Peyer's patch (tissue), 4 donors: ENCODE measurements at regions not wholly inside any gene's neighbourhood (a gene's known extent, or its start where the extent isn't known, plus 50 kb on each side); places are given as distances from the start of the nearest gene placed in this dataset.

Source experiments
- DNase-seq, 3 donors: peaks; one replicate each; pipeline ENCODE4 v3.0.0-alpha.2; 2017 to 2019
- H3K27ac ChIP-seq, 4 donors: fragments of 200-600 bp; sonication (generic); one replicate each; pipeline ENCODE4 v1.5.1; 2016 to 2019
- H3K27me3 ChIP-seq, 2 donors: fragments of 200-600 bp; sonication (generic); one replicate each; pipeline ENCODE4 v1.5.1; 2019
- H3K36me3 ChIP-seq, 3 donors: fragments of 200-600 bp; sonication (generic); one replicate each; pipeline ENCODE4 v1.5.1; 2016 to 2019
- H3K4me1 ChIP-seq, 4 donors: fragments of 200-600 bp; sonication (generic); one replicate each; pipeline ENCODE4 v1.5.1; 2016 to 2019
- H3K4me3 ChIP-seq, 4 donors: fragments of 200-600 bp; sonication (generic); 1 replicate in 3 of 4; 2 replicates in 1 of 4; pipeline ENCODE4 v1.5.1; 2016 to 2019; ENCODE audit warnings: mild to moderate bottlenecking in 1 of 4
- H3K9me3 ChIP-seq, 4 donors: fragments of 200-600 bp; sonication (generic); one replicate each; pipeline ENCODE4 v1.5.1; 2016 to 2019; ENCODE audit warnings: mild to moderate bottlenecking in 1 of 4
- CTCF ChIP-seq, 6 experiments: fragments of 450-650 bp in 4 of 6; fragments of 200-600 bp in 2 of 6; sonication (generic) in 1 of 6; IDR thresholded peaks; one replicate each; pipeline ENCODE4 v1.5.1; 2017 to 2019; ENCODE audit warnings: antibody characterized with exemption in 6 of 6, mild to moderate bottlenecking in 3 of 6, moderate library complexity in 1 of 6
- POLR2A ChIP-seq, 2 donors: fragments of 450-650 bp; IDR thresholded peaks; one replicate each; pipeline ENCODE4 v1.5.1; 2017; ENCODE audit warnings: antibody characterized with exemption in 2 of 2, mild to moderate bottlenecking in 2 of 2, moderate library complexity in 2 of 2

- Histone ChIP-seq H3K9me3 (no peaks in the 10 kb centered on the region), H3K4me1 (no peaks in the 10 kb centered on the region), H3K27me3 (no peaks in the 10 kb centered on the region), H3K27ac (no peak overlapping the region), H3K4me3 (no peak overlapping the region), H3K36me3 (no peaks in the 10 kb centered on the region)
- no peak for DNase-seq
- no peak for TF ChIP-seq CTCF (IDR thresholded peaks at IDR 0.05)
- no peak for TF ChIP-seq POLR2A (IDR thresholded peaks at IDR 0.05)
Measured at GRCh38 chr15:45849136-45849535, 214.3 kb downstream of the SQOR start.

- Histone ChIP-seq H3K4me3 (no peak overlapping the region), H3K27me3 (no peaks in the 10 kb centered on the region), H3K4me1 (no peaks in the 10 kb centered on the region), H3K36me3 (no peaks in the 10 kb centered on the region), H3K27ac (no peak overlapping the region), H3K9me3 (no peaks in the 10 kb centered on the region)
- no peak for DNase-seq
- TF ChIP-seq POLR2A (IDR thresholded peaks at IDR 0.05) (no peak), CTCF (IDR thresholded peaks at IDR 0.05) (no peak)
Measured at GRCh38 chr15:45854455-45855202, 219.8 kb downstream of the SQOR start.

- Histone ChIP-seq H3K27ac (no peak overlapping the region), H3K36me3 (no peaks in the 10 kb centered on the region), H3K9me3 (no peaks in the 10 kb centered on the region), H3K4me1 (no peaks in the 10 kb centered on the region), H3K27me3 (no peaks in the 10 kb centered on the region), H3K4me3 (no peak overlapping the region)
- TF ChIP-seq CTCF (IDR thresholded peaks at IDR 0.05) = no peak
- no peak for TF ChIP-seq POLR2A (IDR thresholded peaks at IDR 0.05)
- DNase-seq = no peak
Measured at GRCh38 chr15:45855210-45855906, 220.5 kb downstream of the SQOR start.

GRCh38 chr15:45855907-45856579, 221.2 kb downstream of the SQOR start:
- H3K4me1 ChIP-seq = no peaks in the 10 kb centered on the region
- TF ChIP-seq POLR2A (IDR thresholded peaks at IDR 0.05) (no peak), CTCF (IDR thresholded peaks at IDR 0.05) (no peak)
- H3K27me3 ChIP-seq = no peaks in the 10 kb centered on the region
- H3K9me3 ChIP-seq = no peaks in the 10 kb centered on the region
- no peak overlapping the region for H3K4me3 ChIP-seq
- no peak for DNase-seq
- no peak overlapping the region for H3K27ac ChIP-seq
- no peaks in the 10 kb centered on the region for H3K36me3 ChIP-seq

GRCh38 chr15:45857291-45857690, 222.5 kb downstream of the SQOR start:
- DNase-seq = no peak
- no peaks in the 10 kb centered on the region for H3K4me1 ChIP-seq
- no peaks in the 10 kb centered on the region for H3K36me3 ChIP-seq
- no peaks in the 10 kb centered on the region for H3K9me3 ChIP-seq
- no peak overlapping the region for H3K4me3 ChIP-seq
- no peak for TF ChIP-seq POLR2A (IDR thresholded peaks at IDR 0.05)
- no peak for TF ChIP-seq CTCF (IDR thresholded peaks at IDR 0.05)
- no peak overlapping the region for H3K27ac ChIP-seq
- H3K27me3 ChIP-seq = no peaks in the 10 kb centered on the region
